ENCODE measurements at regions not wholly inside any gene's neighbourhood (a gene's known extent, or its start where the extent isn't known, plus 50 kb on each side); places are given as distances from the start of the nearest gene placed in this dataset.

DNA sequence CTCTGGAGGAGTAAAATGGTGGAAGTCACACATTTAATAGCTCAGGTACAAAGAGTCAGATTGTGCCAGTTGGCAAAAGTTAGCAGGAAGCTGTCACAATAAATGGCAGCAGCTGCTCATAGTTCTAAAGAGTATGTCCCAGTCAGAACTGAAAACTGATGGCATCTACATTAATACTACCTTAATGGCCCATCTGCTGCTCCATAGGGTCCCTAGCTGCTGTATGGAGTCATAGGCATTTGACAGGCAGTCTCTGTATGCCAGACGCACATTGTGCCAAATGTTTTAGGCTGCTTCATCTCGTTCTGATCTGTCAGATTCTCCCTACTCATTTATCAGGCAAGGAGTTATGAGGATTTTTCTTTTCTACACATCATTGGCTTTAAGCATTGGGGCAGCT, 515.8 kb upstream of the ARRDC3 start:
- no peak for TF ChIP-seq POLR2A (IDR thresholded peaks at IDR 0.05)
- TF ChIP-seq, protein P1, sequence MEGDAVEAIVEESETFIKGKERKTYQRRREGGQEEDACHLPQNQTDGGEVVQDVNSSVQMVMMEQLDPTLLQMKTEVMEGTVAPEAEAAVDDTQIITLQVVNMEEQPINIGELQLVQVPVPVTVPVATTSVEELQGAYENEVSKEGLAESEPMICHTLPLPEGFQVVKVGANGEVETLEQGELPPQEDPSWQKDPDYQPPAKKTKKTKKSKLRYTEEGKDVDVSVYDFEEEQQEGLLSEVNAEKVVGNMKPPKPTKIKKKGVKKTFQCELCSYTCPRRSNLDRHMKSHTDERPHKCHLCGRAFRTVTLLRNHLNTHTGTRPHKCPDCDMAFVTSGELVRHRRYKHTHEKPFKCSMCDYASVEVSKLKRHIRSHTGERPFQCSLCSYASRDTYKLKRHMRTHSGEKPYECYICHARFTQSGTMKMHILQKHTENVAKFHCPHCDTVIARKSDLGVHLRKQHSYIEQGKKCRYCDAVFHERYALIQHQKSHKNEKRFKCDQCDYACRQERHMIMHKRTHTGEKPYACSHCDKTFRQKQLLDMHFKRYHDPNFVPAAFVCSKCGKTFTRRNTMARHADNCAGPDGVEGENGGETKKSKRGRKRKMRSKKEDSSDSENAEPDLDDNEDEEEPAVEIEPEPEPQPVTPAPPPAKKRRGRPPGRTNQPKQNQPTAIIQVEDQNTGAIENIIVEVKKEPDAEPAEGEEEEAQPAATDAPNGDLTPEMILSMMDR (IDR thresholded peaks at IDR 0.05) = no peak
